T-helper 1 cell treated with Interleukin-12 subunit alpha and Interleukin-12 subunit beta and Interleukin-4 antibody, amounts not matched to agents 30 ng/mL and 1 ng/mL, for 36 hours (primary cell): ENCODE measurements at regions not wholly inside any gene's neighbourhood (a gene's known extent, or its start where the extent isn't known, plus 50 kb on each side); places are given as distances from the start of the nearest gene placed in this dataset.
"Not testable (repeated sequence)": the region's sequence is repeated elsewhere in the genome, so short reads cannot be mapped to it uniquely, and the experiment has no call there.

Experiments
- intact Hi-C: fragments of 100-400 bp; cut with micrococcal nuclease; formaldehyde crosslinking; loops from one replicate; pipeline ENCODE4 v1.15.1; 2024

- intact Hi-C loops, result loop anchor here (1.0 kb wide), 4 partner anchors 10 to 267 kb away; no protein-coding TSS in a partner anchor
Observed at GRCh38 chr5:36739751-36740221, 133.4 kb downstream of the SLC1A3 start.

GRCh38 chr5:36740259-36740898, 134.0 kb downstream of the SLC1A3 start:
- intact Hi-C loops, result no loop called here

- intact Hi-C loops, result no loop called here
Observed at GRCh38 chr5:36741128-36741527, 134.7 kb downstream of the SLC1A3 start.

- intact Hi-C loops, result loop anchor here (2.0 kb wide), 1 partner anchor 15 kb away; no protein-coding TSS in a partner anchor
Observed at GRCh38 chr5:36743891-36744772, 132.4 kb upstream of the NIPBL start.

- intact Hi-C loops, result loop anchor here (2.0 kb wide), 1 partner anchor 16 kb away; no protein-coding TSS in a partner anchor
Observed at GRCh38 chr5:36744773-36745589, 131.6 kb upstream of the NIPBL start.

- intact Hi-C loops, result not testable (repeated sequence)
Observed at GRCh38 chr5:36747794-36748193, 128.8 kb upstream of the NIPBL start.

GRCh38 chr5:36751886-36752285, 124.7 kb upstream of the NIPBL start:
- intact Hi-C loops, result no loop called here

- intact Hi-C loops, result no loop called here
Observed at GRCh38 chr5:36755342-36755741, 121.2 kb upstream of the NIPBL start.

- intact Hi-C loops, result no loop called here
Observed at GRCh38 chr5:36755920-36756488, 120.6 kb upstream of the NIPBL start.

GRCh38 chr5:36756848-36757247, 119.7 kb upstream of the NIPBL start:
- intact Hi-C loops, result no loop called here

- intact Hi-C loops, result no loop called here
Observed at GRCh38 chr5:36759117-36759516, 117.5 kb upstream of the NIPBL start.

GRCh38 chr5:36763454-36763853, 113.1 kb upstream of the NIPBL start:
- intact Hi-C loops, result no loop called here

GRCh38 chr5:36765876-36766275, 110.7 kb upstream of the NIPBL start:
- intact Hi-C loops, result no loop called here

GRCh38 chr5:36766981-36767380, 109.6 kb upstream of the NIPBL start:
- intact Hi-C loops, result no loop called here

- intact Hi-C loops, result no loop called here
Observed at GRCh38 chr5:36768450-36768849, 108.1 kb upstream of the NIPBL start.

- intact Hi-C loops, result no loop called here
Observed at GRCh38 chr5:36769129-36769770, 107.3 kb upstream of the NIPBL start.

- intact Hi-C loops, result no loop called here
Observed at GRCh38 chr5:36770125-36770524, 106.4 kb upstream of the NIPBL start.

- intact Hi-C loops, result no loop called here
Observed at GRCh38 chr5:36772276-36773140, 104.1 kb upstream of the NIPBL start.

- intact Hi-C loops, result no loop called here
Observed at GRCh38 chr5:36777105-36777757, 99.3 kb upstream of the NIPBL start.
